NT2/D1 (cell line): ENCODE measurements at regions not wholly inside any gene's neighbourhood (a gene's known extent, or its start where the extent isn't known, plus 50 kb on each side); places are given as distances from the start of the nearest gene placed in this dataset.

Experiments
- DNase-seq: peaks from one replicate; pipeline ENCODE4 v3.0.0-alpha.2; 2011; ENCODE audit warnings: low read depth, low spot score
- H3K27me3 ChIP-seq: 2 replicates; pipeline ENCODE4 v1.6.0; 2011; ENCODE audit warnings: mild to moderate bottlenecking; ENCODE audit not compliant: insufficient read length, insufficient read depth
- H3K36me3 ChIP-seq: 2 replicates; pipeline ENCODE4 v1.6.1; 2011; ENCODE audit warnings: mild to moderate bottlenecking, low read length, mixed read lengths; ENCODE audit not compliant: insufficient read depth, insufficient read length
- H3K4me1 ChIP-seq: 2 replicates; pipeline ENCODE4 v1.5.1; 2011; ENCODE audit not compliant: insufficient read depth, insufficient read length
- H3K4me3 ChIP-seq: 2 replicates; pipeline ENCODE4 v1.5.1; 2011; ENCODE audit warnings: low read depth; ENCODE audit not compliant: insufficient read length
- H3K9ac ChIP-seq: 2 replicates; pipeline ENCODE4 v1.6.0; 2011; ENCODE audit warnings: low read depth; ENCODE audit not compliant: insufficient read length
- H3K9me3 ChIP-seq: 2 replicates; pipeline ENCODE4 v1.5.1; 2011; ENCODE audit warnings: mild to moderate bottlenecking, low read length; ENCODE audit not compliant: insufficient read depth
- SUZ12 ChIP-seq: IDR thresholded peaks from 2 replicates; pipeline ENCODE4 v1.6.1; 2011; ENCODE audit not compliant: insufficient read length, insufficient read depth; ENCODE audit errors: extremely low read depth
- YY1 ChIP-seq: IDR thresholded peaks from 2 replicates; pipeline ENCODE4 v1.6.1; 2011; ENCODE audit not compliant: insufficient read length, insufficient read depth
- ZNF274 ChIP-seq: IDR thresholded peaks from 2 replicates; pipeline ENCODE4 v1.6.1; 2011; ENCODE audit warnings: mild to moderate bottlenecking, low read depth, low read length

DNA sequence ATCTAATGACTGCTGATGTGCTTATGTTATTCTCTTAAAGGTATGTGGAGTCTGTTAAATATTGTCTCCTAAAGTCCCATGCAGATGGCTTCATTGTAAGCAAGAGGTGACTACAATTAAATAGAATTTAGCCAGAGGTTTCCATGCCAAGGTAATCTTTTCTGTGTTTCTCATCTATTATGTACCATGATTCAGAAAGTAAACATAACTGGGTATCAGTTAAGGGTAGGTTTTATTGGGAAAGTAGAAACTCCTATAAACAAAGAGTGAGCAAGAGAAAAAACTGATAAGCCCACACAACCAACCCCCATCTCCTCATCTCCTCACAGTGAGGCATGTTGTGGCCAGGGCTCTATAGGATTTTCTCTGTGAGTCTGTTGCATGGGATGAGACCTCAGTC lies 611.7 kb downstream of the SNAPC1 start:
- Histone ChIP-seq H3K4me3 (no peak overlapping the region), H3K9ac (no peak overlapping the region), H3K36me3 (no peaks in the 10 kb centered on the region), H3K27me3 (no peaks in the 10 kb centered on the region), H3K4me1 (no peaks in the 10 kb centered on the region), H3K9me3 (no peaks in the 10 kb centered on the region)
- DNase-seq, result no peak
- TF ChIP-seq ZNF274 (no peak), SUZ12 (no peak), YY1 (no peak)

DNA sequence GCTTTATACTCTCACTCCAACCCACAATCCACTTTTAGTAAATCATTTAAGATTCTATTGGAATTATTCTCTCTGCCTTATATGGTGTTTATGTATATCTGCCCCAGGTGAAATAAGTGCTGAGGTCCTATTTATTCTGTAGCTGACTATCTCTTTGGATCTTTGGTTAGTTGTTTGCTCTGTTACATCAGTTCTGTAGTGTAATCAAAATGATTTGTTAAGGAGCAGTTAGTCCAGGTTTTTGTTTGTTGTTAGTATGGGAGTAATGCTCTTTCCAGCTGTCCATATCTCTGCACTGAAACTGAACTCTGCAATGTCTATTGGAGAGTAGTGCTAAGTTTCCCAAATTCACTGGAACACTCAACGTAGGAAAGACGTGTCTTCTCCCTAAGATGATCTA lies 615.8 kb downstream of the SNAPC1 start:
- TF ChIP-seq YY1 (no peak), ZNF274 (no peak), SUZ12 (no peak)
- no peaks in the 10 kb centered on the region for H3K27me3 ChIP-seq
- H3K9ac ChIP-seq, result no peak overlapping the region
- no peaks in the 10 kb centered on the region for H3K36me3 ChIP-seq
- no peak overlapping the region for H3K4me3 ChIP-seq
- no peaks in the 10 kb centered on the region for H3K9me3 ChIP-seq
- no peak for DNase-seq
- no peaks in the 10 kb centered on the region for H3K4me1 ChIP-seq

DNA sequence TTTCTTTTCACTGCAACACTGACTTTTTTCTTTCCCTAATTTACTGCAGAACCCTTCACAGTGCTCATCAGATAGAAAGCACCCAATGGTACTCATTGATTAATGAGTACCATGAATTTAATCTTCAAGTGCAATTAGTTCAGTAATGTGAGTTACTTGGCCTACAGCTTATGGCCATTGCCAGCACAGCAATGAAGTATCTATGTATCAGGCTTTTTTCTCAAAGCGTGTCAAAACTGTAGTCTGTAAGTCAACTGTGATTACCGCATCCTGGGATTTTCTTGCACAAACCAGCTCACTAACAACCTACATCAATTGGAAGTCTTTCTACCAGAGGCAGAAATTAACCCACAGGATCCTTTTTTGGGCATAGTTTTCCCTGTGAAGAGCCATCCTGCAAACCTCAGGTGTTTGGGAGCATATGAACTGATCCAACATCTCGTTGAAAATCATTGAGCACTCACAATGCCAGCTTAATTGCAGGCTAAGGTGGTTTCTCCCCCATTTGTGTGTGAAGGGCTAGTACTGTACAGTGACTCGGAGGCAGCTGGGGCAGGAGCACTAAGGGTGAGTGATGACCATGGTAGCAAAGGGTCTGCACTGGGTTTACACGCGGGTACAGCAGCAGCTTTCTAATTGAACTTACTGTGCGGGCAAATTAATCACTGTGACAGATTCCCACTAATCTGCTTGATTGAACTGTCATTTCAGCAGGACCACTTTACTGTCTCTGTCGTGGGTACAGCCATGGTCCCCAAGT lies 619.3 kb downstream of the SNAPC1 start:
- Histone ChIP-seq H3K4me3 (no peak overlapping the region), H3K27me3 (no peaks in the 10 kb centered on the region), H3K9me3 (no peaks in the 10 kb centered on the region), H3K36me3 (no peaks in the 10 kb centered on the region), H3K4me1 (no peaks in the 10 kb centered on the region), H3K9ac (no peak overlapping the region)
- TF ChIP-seq SUZ12, result no peak
- no peak for TF ChIP-seq YY1
- TF ChIP-seq ZNF274, result no peak
- DNase-seq, result no peak

DNA sequence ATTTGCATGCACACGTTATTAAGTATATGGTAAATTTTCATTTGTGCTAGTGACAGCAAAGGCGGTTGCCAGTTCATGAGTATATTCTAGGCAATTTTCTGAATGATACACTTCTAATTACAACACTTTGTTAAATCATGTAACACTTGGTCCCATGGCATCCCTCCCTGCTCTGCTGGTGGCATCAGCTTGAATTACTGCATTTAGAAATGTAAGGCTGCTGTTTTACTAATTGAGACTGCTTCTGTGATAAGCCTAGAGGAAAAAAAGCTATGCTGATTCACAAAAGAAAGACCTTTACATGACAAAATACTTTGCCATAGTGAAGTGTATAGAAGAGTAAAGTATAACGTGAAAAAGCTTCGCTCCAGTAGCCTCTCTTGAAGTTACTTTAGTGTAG lies 636.1 kb downstream of the KCNH5 start:
- H3K9ac ChIP-seq, result no peak overlapping the region
- TF ChIP-seq ZNF274 (no peak), SUZ12 (no peak), YY1 (no peak)

DNA sequence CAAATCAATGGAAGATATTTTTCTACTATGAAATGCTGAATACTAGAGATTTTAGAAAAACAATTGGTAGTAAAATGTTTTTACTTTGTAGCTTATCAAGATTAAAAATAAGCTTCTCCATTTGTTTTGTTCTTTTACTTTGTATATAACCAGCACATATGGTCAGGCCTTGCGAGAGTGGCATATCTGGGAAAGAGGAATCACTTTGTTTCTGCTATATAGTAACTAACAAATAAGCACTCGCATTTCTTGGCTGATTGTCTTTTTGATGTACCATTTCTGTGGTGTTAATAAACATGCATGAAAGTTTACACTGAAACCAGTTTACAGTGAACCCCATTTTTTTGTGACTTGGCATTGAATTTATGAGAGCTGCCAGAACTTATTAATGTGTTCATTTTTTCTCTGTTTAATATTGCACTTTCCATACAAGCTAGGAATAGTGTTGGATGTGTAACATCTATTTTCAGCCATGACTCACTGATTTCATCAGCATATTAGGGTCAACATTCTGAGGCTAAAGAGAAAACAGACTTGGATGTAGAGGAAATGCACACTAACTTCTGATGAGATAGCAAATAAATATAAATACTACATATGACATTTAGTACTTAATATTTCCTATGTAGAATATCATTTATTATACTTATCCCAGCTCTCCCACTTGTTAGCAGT lies 635.5 kb downstream of the KCNH5 start:
- TF ChIP-seq YY1 (no peak), ZNF274 (no peak), SUZ12 (no peak)
- Histone ChIP-seq H3K4me1 (no peaks in the 10 kb centered on the region), H3K4me3 (no peak overlapping the region), H3K9me3 (no peaks in the 10 kb centered on the region), H3K36me3 (no peaks in the 10 kb centered on the region), H3K27me3 (no peaks in the 10 kb centered on the region), H3K9ac (no peak overlapping the region)
- no peak for DNase-seq

More for the DNA sequence above, 636.1 kb downstream of the KCNH5 start:
- DNase-seq, result no peak
- Histone ChIP-seq H3K36me3 (no peaks in the 10 kb centered on the region), H3K4me1 (no peaks in the 10 kb centered on the region), H3K9me3 (no peaks in the 10 kb centered on the region), H3K4me3 (no peak overlapping the region), H3K27me3 (no peaks in the 10 kb centered on the region)

DNA sequence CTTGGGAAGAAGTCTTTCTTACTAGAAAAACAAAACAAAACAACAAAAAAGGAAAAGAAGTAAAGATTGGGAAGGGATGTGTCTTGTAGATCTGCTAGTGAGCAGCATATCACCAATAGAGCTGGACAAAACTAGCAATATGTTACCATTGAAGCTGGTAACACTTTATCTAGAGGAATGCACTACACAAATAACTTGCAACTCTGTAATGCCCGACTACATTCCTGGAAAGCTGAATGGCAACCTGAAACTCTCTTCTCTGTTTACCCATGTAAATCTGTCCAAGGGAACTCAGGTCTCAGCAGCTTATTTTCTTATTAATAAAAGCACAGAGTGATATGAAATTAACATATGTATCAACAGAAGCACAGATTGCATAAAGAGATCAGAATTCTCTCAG lies 624.4 kb downstream of the KCNH5 start:
- H3K9ac ChIP-seq, result no peak overlapping the region
- no peak overlapping the region for H3K4me3 ChIP-seq
- no peaks in the 10 kb centered on the region for H3K4me1 ChIP-seq
- H3K36me3 ChIP-seq, result no peaks in the 10 kb centered on the region
- no peaks in the 10 kb centered on the region for H3K27me3 ChIP-seq
- H3K9me3 ChIP-seq, result no peaks in the 10 kb centered on the region
- TF ChIP-seq ZNF274, result no peak
- DNase-seq, result no peak

DNA sequence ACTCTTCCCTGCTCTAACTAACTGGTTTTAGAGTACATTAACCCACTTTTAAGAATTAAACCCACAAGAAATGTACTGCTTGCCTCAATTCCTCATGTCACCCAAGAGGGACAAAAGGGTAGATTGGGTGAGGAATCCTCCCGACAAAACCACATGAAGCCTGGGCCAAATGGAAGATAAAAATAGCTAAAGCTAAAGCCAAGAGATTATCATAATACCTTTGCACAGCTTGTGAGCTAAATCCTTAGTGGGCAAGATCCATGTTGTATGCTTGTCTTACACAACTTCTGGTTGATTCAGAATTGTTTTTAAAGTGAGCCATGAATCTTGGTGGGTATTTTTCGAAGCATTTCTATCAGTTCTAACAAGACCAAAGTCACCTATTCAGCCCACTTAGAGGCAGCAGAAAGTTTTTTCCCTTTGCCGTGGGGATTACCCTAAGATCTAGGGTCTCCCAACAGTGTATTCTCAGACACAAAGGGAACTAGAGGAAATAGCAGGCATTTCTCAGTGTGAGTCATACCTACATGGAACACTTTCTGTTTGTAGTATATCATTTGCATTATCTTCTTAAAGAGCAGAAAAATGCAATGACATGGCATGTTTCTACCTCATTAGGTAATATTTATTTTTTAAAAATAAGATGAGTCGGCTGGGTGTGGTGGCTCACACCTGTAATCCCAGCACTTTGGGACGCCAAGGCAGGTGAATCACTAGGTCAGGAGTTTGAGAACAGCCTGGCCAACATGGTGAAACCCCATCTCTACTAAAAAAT lies 616.6 kb downstream of the KCNH5 start:
- no peak for TF ChIP-seq SUZ12
- TF ChIP-seq ZNF274, result no peak
- TF ChIP-seq YY1, result no peak
- H3K27me3 ChIP-seq, result no peaks in the 10 kb centered on the region
- no peaks in the 10 kb centered on the region for H3K36me3 ChIP-seq
- H3K9me3 ChIP-seq, result peaks cover 15% of the 10 kb centered on the region
- DNase-seq, result no peak
- H3K4me1 ChIP-seq, result no peaks in the 10 kb centered on the region
- H3K9ac ChIP-seq, result no peak overlapping the region
- H3K4me3 ChIP-seq, result no peak overlapping the region
